ENCODE measurements at regions not wholly inside any gene's neighbourhood (a gene's known extent, or its start where the extent isn't known, plus 50 kb on each side); places are given as distances from the start of the nearest gene placed in this dataset.

DNA sequence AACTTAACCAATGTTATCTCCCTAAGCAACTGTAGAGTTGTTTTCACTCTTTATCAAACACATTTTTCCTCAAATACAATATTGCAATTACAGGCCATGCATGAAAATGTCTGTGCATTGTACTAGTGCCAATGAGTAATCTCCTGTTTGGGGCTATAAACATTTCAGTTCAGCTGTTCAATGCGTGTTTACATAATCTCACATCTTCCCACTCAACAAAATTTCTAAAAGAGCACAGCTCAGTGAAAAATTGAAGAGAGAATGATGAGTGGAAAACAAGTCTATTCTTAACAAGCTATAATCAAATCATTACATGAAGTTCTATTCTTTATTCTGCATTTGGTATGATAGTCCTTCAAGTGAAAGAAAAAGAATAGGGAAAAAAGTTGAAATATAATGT is 780.5 kb upstream of the CDH9 start:
- no peak overlapping the region for H2BK12ac ChIP-seq (ENCODE audit: insufficient read length, low read depth, low read length)
- no peak overlapping the region for H4K8ac ChIP-seq (replicated peaks; ENCODE audit: insufficient read length, low read depth, low read length)
- no peak overlapping the region for H3K4me3 Mint-ChIP-seq
- no peak overlapping the region for H3K23ac ChIP-seq (ENCODE audit: insufficient read length, low read depth, low read length)
- H2BK15ac ChIP-seq (ENCODE audit: low read depth, low read length) = no peak overlapping the region
- TF ChIP-seq, protein P1, sequence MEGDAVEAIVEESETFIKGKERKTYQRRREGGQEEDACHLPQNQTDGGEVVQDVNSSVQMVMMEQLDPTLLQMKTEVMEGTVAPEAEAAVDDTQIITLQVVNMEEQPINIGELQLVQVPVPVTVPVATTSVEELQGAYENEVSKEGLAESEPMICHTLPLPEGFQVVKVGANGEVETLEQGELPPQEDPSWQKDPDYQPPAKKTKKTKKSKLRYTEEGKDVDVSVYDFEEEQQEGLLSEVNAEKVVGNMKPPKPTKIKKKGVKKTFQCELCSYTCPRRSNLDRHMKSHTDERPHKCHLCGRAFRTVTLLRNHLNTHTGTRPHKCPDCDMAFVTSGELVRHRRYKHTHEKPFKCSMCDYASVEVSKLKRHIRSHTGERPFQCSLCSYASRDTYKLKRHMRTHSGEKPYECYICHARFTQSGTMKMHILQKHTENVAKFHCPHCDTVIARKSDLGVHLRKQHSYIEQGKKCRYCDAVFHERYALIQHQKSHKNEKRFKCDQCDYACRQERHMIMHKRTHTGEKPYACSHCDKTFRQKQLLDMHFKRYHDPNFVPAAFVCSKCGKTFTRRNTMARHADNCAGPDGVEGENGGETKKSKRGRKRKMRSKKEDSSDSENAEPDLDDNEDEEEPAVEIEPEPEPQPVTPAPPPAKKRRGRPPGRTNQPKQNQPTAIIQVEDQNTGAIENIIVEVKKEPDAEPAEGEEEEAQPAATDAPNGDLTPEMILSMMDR (conservative IDR thresholded peaks at IDR 0.05) = no peak
- WGBS (ENCODE audit: extremely low coverage, insufficient read length, low lambda C conversion rate) = no CpG with 5 or more reads among the region's 1 CpG
- DNase-seq = no peak
- no peak overlapping the region for H3K56ac ChIP-seq (ENCODE audit: insufficient read length, low read depth, low read length)
- H3K4me1 ChIP-seq (ENCODE audit: insufficient read depth, low read length) = no peaks in the 10 kb centered on the region
- no peaks in the 10 kb centered on the region for H3K36me3 Mint-ChIP-seq (ENCODE audit: insufficient read depth in 1 of 3, low read depth in 3 of 3)
- no peaks in the 10 kb centered on the region for H3K79me1 ChIP-seq (ENCODE audit: insufficient read depth, low read depth, low read length, poor library complexity, severe bottlenecking)
- no peaks in the 10 kb centered on the region for H3K79me2 ChIP-seq (ENCODE audit: insufficient read depth, low read length)
- H2AFZ ChIP-seq (ENCODE audit: low read length) = no peak overlapping the region
- no peak overlapping the region for H4K5ac ChIP-seq (ENCODE audit: insufficient read length, low read depth, low read length)
- no peak overlapping the region for H3K14ac ChIP-seq (ENCODE audit: insufficient read depth, low read length)
- no peaks in the 10 kb centered on the region for H3K9me3 ChIP-seq (ENCODE audit: control insufficient read depth, low read depth, low read length)
- H3K27me3 ChIP-seq (ENCODE audit: insufficient read depth, low read length) = no peaks in the 10 kb centered on the region
- H3K18ac ChIP-seq (ENCODE audit: insufficient read length, low read depth, low read length) = no peak overlapping the region
- no peak overlapping the region for H3K9ac ChIP-seq (ENCODE audit: extremely low read depth, insufficient read length, low read length)
- H2BK5ac ChIP-seq (ENCODE audit: insufficient read length, low read length) = no peak overlapping the region
- H3K27ac Mint-ChIP-seq = no peak overlapping the region
- H3K9me3 Mint-ChIP-seq = no peaks in the 10 kb centered on the region
- H2BK120ac ChIP-seq (ENCODE audit: low read depth, low read length, poor library complexity, severe bottlenecking) = no peak overlapping the region
- no peak overlapping the region for H3K27ac ChIP-seq (ENCODE audit: insufficient read length, low read depth, low read length)
- no peak overlapping the region for H2BK20ac ChIP-seq (ENCODE audit: low read depth, low read length, poor library complexity, severe bottlenecking)
- H3K23me2 ChIP-seq (ENCODE audit: insufficient read length, low read depth, low read length, poor library complexity, severe bottlenecking) = no peaks in the 10 kb centered on the region
- no peak overlapping the region for H3K4me2 ChIP-seq (ENCODE audit: insufficient read depth, insufficient read length, low read length)
- no peak overlapping the region for H4K91ac ChIP-seq (ENCODE audit: insufficient read length, low read depth, low read length)
- no peak overlapping the region for H2AK5ac ChIP-seq (ENCODE audit: insufficient read length, low read length)
- H3K4me1 Mint-ChIP-seq = no peaks in the 10 kb centered on the region
- H4K20me1 ChIP-seq (ENCODE audit: control insufficient read depth, insufficient read depth, insufficient read length) = no peaks in the 10 kb centered on the region
- H3K27me3 Mint-ChIP-seq (ENCODE audit: low read depth) = no peaks in the 10 kb centered on the region
- no peak overlapping the region for H3T11ph ChIP-seq (ENCODE audit: low read length)
- H3K4ac ChIP-seq (ENCODE audit: low read depth, low read length) = no peak overlapping the region

Measured in H9 (cell line).